HG02763 (cell line): ENCODE measurements at regions not wholly inside any gene's neighbourhood (a gene's known extent, or its start where the extent isn't known, plus 50 kb on each side); places are given as distances from the start of the nearest gene placed in this dataset.

Experiments
- ATAC-seq: cut with Tn5 transposase; IDR thresholded peaks from one replicate; pipeline ENCODE4 v1.9.1; 2021; ENCODE audit warnings: mild to moderate bottlenecking, moderate library complexity; ENCODE audit not compliant: unreplicated experiment

DNA sequence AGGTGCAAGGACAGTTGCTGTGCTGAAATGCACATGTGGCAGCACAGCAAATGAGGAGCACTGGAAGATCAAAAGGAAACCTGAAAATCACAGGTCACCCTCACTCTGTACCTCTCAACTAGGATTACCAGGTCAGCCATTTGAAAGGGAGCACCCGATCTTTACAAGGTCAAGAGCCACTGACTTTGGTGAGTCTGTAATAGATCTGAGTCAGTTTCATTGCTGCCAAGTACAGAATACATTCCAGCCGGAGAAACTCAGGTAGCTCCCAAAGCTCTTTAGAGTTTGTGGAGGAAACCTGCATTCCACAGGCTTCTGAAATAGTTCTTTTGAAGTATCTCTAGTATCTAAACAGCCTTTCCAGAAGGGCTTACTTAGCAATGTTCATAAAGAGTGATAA, 217.5 kb downstream of the SNX13 start:
- ATAC-seq = no peak

DNA sequence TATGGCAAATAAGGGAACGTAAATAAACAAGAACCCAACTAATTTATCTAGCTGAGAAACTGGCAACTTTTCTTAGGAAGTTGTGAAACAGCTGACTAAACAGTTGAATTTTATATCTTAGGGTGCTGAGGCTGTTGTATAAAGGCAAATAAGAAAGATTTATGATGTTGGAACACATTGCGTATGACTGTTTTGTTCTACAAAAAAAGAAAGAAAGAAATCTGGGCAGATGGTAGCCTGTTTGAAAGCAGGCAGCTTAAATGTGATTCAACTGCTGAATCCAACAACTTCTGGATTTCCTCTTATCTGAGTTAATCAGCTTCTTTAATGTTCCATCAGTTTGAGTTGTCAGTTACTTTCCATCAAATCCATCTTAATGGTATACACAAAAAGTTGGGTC, 214.5 kb downstream of the SNX13 start:
- no peak for ATAC-seq

DNA sequence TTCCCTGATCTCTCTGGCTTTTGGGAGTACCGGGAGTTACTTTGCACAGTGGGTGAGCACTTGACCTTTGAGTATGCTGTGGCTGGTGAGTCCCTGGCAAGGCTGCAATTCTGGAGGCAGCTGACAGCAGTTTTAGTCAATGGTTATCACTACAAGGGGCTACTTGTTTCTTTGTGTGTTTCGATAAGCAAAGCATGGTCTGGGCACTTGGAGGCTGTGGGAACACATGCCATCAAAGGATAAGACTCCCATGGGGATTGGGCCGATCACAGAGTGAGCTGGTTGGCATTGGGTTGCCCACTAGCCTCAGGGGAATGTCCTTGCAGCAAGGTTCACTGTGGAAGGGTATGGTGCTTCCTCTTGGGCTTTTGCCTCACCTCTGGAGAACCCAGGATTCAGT, 208.2 kb downstream of the SNX13 start:
- ATAC-seq = no peak
